GM18861 (cell line): ENCODE measurements at regions not wholly inside any gene's neighbourhood (a gene's known extent, or its start where the extent isn't known, plus 50 kb on each side); places are given as distances from the start of the nearest gene placed in this dataset.

Experiments
- ATAC-seq: cut with Tn5 transposase; IDR thresholded peaks from one replicate; pipeline ENCODE4 v1.9.1; 2021; ENCODE audit not compliant: unreplicated experiment

- ATAC-seq: no peak
Observed at GRCh38 chr13:31441800-31442510, 242.2 kb downstream of the B3GLCT start.

GRCh38 chr13:31442571-31442970, 242.8 kb downstream of the B3GLCT start:
- no peak for ATAC-seq

GRCh38 chr13:31444266-31444856, 244.6 kb downstream of the B3GLCT start:
- ATAC-seq: no peak

- no peak for ATAC-seq
Observed at GRCh38 chr13:31452525-31452924, 252.8 kb downstream of the B3GLCT start.

GRCh38 chr13:31455581-31455980, 255.8 kb downstream of the B3GLCT start:
- ATAC-seq: no peak

- no peak for ATAC-seq
Observed at GRCh38 chr13:31456056-31456455, 256.3 kb downstream of the B3GLCT start.

GRCh38 chr13:31460061-31460460, 260.3 kb downstream of the B3GLCT start:
- no peak for ATAC-seq

- ATAC-seq: no peak
Observed at GRCh38 chr13:31461923-31462322, 262.1 kb downstream of the B3GLCT start.

GRCh38 chr13:31462766-31463165, 263.0 kb downstream of the B3GLCT start:
- ATAC-seq: no peak

GRCh38 chr13:31468114-31468902, 268.5 kb downstream of the B3GLCT start:
- no peak for ATAC-seq

GRCh38 chr13:31469377-31469776, 269.6 kb downstream of the B3GLCT start:
- ATAC-seq: no peak

GRCh38 chr13:31476266-31476665, 263.1 kb upstream of the RXFP2 start:
- no peak for ATAC-seq

- ATAC-seq: no peak
Observed at GRCh38 chr13:31476753-31477152, 262.6 kb upstream of the RXFP2 start.

GRCh38 chr13:31477961-31478360, 261.4 kb upstream of the RXFP2 start:
- no peak for ATAC-seq

- ATAC-seq: no peak
Observed at GRCh38 chr13:31485183-31485582, 254.1 kb upstream of the RXFP2 start.

GRCh38 chr13:31485651-31486051, 253.7 kb upstream of the RXFP2 start:
- ATAC-seq: no peak

GRCh38 chr13:31495336-31495735, 244.0 kb upstream of the RXFP2 start:
- no peak for ATAC-seq

- no peak for ATAC-seq
Observed at GRCh38 chr13:31499274-31499673, 240.1 kb upstream of the RXFP2 start.

- ATAC-seq: no peak
Observed at GRCh38 chr13:31503626-31504025, 235.7 kb upstream of the RXFP2 start.

- ATAC-seq: no peak
Observed at GRCh38 chr13:31504918-31505317, 234.4 kb upstream of the RXFP2 start.

- no peak for ATAC-seq
Observed at GRCh38 chr13:31512331-31512730, 227.0 kb upstream of the RXFP2 start.

- no peak for ATAC-seq
Observed at GRCh38 chr13:31514932-31515331, 224.4 kb upstream of the RXFP2 start.
